ENCODE measurements at regions not wholly inside any gene's neighbourhood (a gene's known extent, or its start where the extent isn't known, plus 50 kb on each side); places are given as distances from the start of the nearest gene placed in this dataset.

DNA sequence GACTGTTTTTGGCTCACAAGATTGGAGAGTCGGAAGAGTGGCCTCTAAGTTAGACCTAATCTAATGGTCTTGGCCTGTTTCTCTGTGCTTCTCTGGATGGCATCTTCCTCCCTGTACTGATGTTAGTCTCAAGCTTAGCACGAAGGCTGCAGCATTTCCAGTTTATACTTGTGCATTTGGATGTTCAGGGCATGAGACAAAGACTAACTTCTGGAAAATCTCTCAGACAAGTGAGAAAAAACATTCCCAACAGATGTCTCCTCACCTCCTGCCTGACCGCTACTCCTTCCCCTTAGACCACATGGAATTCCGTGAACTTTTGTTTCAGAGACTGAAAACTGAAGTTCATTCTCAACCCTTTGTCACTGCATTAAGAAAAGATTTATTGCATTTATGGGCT lies 410.8 kb upstream of the MCTP2 start:
- TF ChIP-seq CTCF (IDR thresholded peaks at IDR 0.05) (no peak), POLR2A (IDR thresholded peaks at IDR 0.05) (no peak)

Data from tibial nerve (tissue), 3 donors.